ENCODE measurements at regions not wholly inside any gene's neighbourhood (a gene's known extent, or its start where the extent isn't known, plus 50 kb on each side); places are given as distances from the start of the nearest gene placed in this dataset.
"Not testable (repeated sequence)": the region's sequence is repeated elsewhere in the genome, so short reads cannot be mapped to it uniquely, and the experiment has no call there.

DNA sequence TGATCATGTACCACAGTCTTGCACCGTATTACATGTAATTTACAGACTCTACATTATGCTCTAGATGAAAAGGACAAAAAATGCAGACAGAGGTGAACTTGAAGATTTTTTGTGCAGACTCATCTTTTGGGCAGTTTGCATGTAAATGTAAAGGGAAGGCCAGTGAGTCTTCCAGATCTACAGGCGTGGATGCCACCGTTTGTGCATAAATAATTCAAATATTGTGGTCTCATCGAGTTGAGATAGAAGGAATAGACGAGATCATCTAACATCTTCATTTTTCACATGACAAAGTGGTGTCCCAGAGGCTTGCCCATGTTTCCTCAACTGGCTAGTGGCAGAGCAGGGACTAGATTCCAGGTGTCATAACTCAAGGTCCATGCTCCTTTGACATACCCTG, 125.2 kb downstream of the ALX1 start:
- Mint-ChIP-seq H3K9me3 (ENCODE audit: low read depth) (peaks cover 3% of the 10 kb centered on the region), H3K27me3 (no peaks in the 10 kb centered on the region), H3K4me3 (no peak overlapping the region), H3K4me1 (ENCODE audit: low read depth) (no peaks in the 10 kb centered on the region), H3K36me3 (no peaks in the 10 kb centered on the region), H3K27ac (no peak overlapping the region)

DNA sequence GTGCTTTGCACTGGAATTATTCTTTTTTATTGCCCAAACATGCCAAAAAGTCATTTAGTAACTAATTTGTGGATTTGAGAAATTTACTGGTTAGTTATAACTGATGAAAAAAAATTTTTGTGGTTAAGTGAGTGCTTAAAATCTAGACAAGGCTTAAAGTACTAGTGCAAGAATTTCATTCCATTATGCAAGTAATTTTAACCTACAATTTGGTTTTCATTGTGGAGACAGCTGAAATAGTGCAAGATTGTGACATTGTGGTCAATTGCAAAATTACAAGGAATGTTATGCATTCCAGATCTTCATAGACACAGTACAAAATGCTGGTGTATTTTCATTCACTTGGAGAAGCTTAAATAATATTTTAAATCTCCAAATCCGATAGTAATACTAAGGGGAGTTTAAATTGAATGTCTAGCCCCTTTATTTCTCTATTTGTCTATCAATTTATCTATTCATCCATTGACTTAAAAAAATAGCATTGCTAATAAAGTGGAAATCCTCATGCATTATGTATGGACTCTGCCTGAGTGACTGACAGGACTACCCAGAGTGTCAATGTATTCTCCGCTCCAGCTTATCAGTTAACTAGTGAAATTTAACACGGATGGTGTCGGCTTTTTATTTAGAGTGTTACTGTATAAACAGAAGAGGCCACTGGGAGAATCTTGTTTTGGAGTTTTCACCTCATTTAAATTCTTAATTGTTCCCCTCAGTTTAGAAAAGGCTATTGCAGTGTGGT, 125.9 kb downstream of the ALX1 start:
- Mint-ChIP-seq H3K27me3 (no peaks in the 10 kb centered on the region), H3K36me3 (no peaks in the 10 kb centered on the region)

DNA sequence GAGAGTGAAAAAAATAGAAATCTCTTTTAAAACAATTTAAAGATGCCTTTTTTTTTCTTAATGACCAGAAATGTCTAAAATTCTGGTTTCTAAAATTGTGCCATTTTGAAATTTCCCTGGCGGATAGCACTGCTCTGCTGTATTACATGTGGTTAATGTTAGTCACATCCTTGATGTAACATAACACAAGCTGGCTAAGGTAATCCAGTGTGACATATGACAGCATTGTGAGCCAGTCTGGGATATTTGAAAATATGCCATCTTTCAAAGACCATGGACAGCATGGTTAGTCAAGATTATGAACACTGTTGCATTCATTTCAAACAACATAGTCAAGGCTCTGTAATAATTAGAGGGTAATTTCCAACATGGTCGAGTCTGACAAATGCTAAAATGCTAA, 133.2 kb downstream of the ALX1 start:
- Mint-ChIP-seq H3K4me3 (no peak overlapping the region), H3K27ac (no peak overlapping the region), H3K36me3 (no peaks in the 10 kb centered on the region), H3K9me3 (ENCODE audit: low read depth) (no peaks in the 10 kb centered on the region), H3K27me3 (no peaks in the 10 kb centered on the region), H3K4me1 (ENCODE audit: low read depth) (no peaks in the 10 kb centered on the region)

More for the DNA sequence above, 125.9 kb downstream of the ALX1 start:
- Mint-ChIP-seq H3K9me3 (ENCODE audit: low read depth) (peaks cover 3% of the 10 kb centered on the region), H3K4me1 (ENCODE audit: low read depth) (no peaks in the 10 kb centered on the region), H3K27ac (no peak overlapping the region), H3K4me3 (no peak overlapping the region)

DNA sequence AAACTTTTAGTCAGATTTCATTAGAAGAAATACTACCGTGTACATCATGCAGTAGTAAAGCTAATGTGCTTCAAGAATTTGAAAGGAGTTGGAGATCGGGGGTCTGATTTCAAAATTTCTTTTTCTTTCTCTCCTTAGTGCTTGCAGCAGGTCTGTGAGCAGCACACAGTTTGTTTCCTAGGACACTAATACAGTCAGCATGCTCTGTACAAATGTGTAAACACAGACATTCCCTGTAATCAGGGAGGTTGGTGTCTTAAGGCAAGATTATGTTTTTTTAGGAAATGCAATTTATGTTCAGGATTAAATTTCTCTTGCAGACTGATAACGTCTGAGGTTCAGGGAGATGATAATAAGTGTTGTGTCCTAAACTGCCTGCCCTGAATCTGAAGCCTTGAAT, 142.7 kb downstream of the ALX1 start:
- Mint-ChIP-seq H3K27me3 (no peaks in the 10 kb centered on the region), H3K36me3 (no peaks in the 10 kb centered on the region), H3K9me3 (ENCODE audit: low read depth) (no peaks in the 10 kb centered on the region), H3K27ac (no peak overlapping the region), H3K4me1 (ENCODE audit: low read depth) (no peaks in the 10 kb centered on the region), H3K4me3 (no peak overlapping the region)

DNA sequence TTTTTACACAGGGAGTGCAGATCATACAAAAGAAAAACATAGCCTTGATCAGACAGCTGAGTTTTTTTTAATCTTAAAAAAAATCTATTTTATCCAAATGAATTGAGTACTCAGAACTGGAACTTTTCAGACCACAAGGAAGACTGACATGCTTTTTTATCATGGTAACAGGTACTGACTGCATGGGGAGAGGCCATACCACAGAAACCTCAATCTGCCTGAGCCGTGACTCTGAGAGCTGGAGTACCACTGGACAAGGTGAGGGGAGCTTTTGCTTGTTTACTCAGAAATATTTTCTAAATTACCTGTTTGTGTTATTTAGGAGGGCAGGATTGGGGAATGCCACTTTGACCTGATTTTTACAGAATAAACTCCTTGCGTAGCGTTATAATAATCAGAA, 143.9 kb downstream of the ALX1 start:
- no peaks in the 10 kb centered on the region for H3K9me3 Mint-ChIP-seq (ENCODE audit: low read depth)
- no peak overlapping the region for H3K27ac Mint-ChIP-seq
- H3K4me3 Mint-ChIP-seq = no peak overlapping the region
- no peaks in the 10 kb centered on the region for H3K36me3 Mint-ChIP-seq
- no peaks in the 10 kb centered on the region for H3K27me3 Mint-ChIP-seq
- no peaks in the 10 kb centered on the region for H3K4me1 Mint-ChIP-seq (ENCODE audit: low read depth)

DNA sequence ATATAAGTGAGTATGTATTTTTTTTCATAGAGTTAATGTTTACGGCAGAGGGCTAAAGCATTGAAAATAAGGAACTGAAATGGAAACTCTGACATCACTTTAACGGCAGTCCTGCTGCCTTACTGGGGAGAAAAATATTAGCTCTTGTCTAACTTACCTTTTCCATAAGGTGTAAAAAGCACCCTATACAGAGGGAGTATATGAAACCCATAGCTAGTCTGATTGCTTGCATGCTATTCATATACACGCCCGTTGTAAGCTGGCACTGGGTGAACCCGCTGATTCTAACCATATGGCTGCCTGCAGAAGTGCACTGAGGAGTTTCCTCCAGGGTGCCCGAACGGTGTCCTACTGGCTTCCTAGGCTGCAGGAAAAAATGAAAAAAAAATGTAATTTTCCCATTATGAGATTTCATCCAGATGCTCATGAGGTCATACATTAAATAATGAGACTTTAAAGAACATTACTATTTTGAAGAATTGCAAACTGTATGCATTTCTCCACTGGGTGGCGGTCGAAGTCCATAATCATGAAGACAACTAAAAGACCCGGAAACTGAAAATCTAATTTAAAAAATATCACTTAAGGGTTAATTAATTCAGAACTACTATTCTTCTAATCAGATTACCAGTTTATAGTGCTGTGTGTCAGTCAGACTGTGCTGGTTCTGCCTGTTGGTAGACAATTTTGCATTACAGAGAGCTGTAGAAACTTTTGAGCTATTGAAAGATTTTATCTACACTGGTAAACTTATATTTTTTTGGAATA, 144.7 kb downstream of the ALX1 start:
- H3K4me3 Mint-ChIP-seq = no peak overlapping the region
- no peaks in the 10 kb centered on the region for H3K4me1 Mint-ChIP-seq (ENCODE audit: low read depth)
- no peak overlapping the region for H3K27ac Mint-ChIP-seq
- H3K36me3 Mint-ChIP-seq = no peaks in the 10 kb centered on the region
- H3K9me3 Mint-ChIP-seq (ENCODE audit: low read depth) = no peaks in the 10 kb centered on the region
- H3K27me3 Mint-ChIP-seq = no peaks in the 10 kb centered on the region

DNA sequence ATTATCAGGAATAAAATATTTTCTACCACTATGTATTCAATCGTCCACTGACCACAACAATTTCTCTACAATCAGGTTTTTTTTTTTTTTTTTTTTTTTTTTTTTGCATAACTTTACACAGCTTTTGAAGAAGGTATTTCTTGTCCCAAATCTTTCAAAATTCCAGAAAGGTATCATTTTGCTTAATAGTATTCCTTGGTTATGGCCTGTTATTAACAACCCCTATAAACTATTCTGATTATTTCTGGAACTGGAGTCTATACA, 145.3 kb downstream of the ALX1 start:
- Mint-ChIP-seq H3K9me3 (ENCODE audit: low read depth) (no peaks in the 10 kb centered on the region), H3K27me3 (no peaks in the 10 kb centered on the region), H3K27ac (no peak overlapping the region), H3K36me3 (no peaks in the 10 kb centered on the region), H3K4me3 (no peak overlapping the region), H3K4me1 (ENCODE audit: low read depth) (no peaks in the 10 kb centered on the region)

DNA sequence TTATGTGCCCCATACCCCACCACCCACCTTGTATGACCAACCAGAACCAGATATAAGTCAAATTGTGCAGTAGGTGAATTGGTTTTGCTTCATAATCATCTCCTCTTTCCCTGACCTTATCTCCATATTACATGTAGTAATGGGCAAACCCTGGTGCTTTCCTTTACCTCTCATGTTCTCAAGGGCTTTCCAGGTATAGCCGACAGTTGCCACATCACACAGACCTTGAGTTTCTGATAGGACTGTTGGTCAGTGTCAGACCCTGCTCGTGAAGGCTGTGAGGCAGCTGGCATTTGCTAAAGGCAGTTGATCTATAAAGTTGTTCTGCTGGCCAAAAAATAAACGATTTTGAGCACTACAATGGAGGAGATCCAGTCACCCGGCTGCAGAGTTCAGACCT, 145.9 kb downstream of the ALX1 start:
- Mint-ChIP-seq H3K4me3 (no peak overlapping the region), H3K4me1 (ENCODE audit: low read depth) (no peaks in the 10 kb centered on the region), H3K36me3 (no peaks in the 10 kb centered on the region), H3K9me3 (ENCODE audit: low read depth) (no peaks in the 10 kb centered on the region), H3K27ac (no peak overlapping the region), H3K27me3 (no peaks in the 10 kb centered on the region)

DNA sequence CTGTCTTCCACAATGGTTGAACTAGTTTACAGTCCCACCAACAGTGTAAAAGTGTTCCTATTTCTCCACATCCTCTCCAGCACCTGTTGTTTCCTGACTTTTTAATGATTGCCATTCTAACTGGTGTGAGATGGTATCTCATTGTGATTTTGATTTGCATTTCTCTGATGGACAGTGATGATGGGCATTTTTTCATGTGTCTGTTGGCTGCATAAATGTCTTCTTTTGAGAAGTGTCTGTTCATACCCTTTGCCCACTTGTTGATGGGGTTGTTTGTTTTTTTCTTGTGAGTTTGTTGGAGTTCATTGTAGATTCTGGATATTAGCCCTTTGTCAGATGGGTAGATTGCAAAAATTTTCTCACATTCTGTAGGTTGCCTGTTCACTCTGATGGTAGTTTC, 153.1 kb downstream of the ALX1 start:
- not testable (repeated sequence) for H3K4me3 Mint-ChIP-seq; H3K27me3 Mint-ChIP-seq; H3K4me1 Mint-ChIP-seq (ENCODE audit: low read depth); H3K27ac Mint-ChIP-seq; H3K36me3 Mint-ChIP-seq; H3K9me3 Mint-ChIP-seq (ENCODE audit: low read depth)

DNA sequence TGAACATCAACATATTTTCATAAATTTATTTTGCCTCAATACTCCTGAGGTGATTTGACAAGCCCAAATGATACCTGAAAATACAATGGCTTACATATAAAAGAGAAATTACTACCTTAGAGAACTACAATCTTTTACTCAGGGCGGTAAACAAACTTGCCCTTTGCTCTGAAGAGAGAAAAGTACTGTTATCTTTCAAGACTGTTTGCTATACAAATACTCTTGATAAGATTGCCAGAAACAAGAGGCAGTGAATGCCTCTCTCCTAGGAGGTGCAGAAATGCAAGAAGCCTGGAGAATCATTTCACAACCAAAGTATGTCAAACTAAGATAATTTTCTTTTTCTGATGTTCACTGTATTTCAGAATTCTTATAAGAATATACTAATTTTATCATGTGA, 160.3 kb downstream of the ALX1 start:
- no peak overlapping the region for H3K4me3 Mint-ChIP-seq
- no peaks in the 10 kb centered on the region for H3K4me1 Mint-ChIP-seq (ENCODE audit: low read depth)
- no peaks in the 10 kb centered on the region for H3K36me3 Mint-ChIP-seq
- no peaks in the 10 kb centered on the region for H3K27me3 Mint-ChIP-seq
- H3K9me3 Mint-ChIP-seq (ENCODE audit: low read depth) = peaks cover 8% of the 10 kb centered on the region
- no peak overlapping the region for H3K27ac Mint-ChIP-seq

DNA sequence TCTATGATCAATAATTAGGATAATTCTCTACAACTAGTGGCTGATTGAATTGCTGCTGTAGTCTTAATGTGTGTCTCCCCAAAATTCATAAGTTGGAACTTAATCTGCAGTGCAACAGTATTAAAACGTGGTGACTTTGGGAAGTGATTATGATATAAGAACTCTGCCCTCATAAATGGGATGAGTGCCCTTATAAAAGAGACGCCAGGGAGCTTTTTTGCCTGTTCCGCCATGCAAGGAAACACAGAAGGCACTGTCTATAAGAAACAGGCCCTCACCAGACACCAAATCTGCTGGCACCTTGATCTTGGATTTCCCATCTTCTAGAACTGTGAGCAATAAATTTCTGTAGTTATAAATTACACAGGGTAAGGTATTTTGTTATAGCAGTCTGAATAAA, 161.0 kb downstream of the ALX1 start:
- H3K27ac Mint-ChIP-seq = no peak overlapping the region
- no peaks in the 10 kb centered on the region for H3K27me3 Mint-ChIP-seq
- H3K4me1 Mint-ChIP-seq (ENCODE audit: low read depth) = no peaks in the 10 kb centered on the region
- peaks cover 8% of the 10 kb centered on the region for H3K9me3 Mint-ChIP-seq (ENCODE audit: low read depth)
- no peak overlapping the region for H3K4me3 Mint-ChIP-seq
- H3K36me3 Mint-ChIP-seq = no peaks in the 10 kb centered on the region

DNA sequence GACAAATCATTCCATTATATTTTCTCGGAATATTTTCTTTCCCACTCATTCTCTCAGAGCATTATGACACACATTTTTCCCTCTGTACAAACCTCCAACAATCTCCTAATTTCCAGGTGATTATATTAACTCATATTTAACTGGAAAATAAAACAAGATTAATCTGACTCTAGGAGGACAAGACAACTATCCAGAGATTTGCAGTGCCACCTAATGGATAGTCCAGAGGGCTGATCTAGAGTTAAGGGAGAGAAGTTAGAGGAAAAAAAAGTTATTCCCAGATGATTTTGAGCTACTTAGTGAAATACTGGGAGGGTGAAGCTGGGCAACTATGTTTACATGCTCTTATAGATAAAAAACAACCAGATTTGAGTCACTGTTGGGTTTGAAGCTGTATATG, 161.7 kb downstream of the ALX1 start:
- H3K27me3 Mint-ChIP-seq = no peaks in the 10 kb centered on the region
- no peaks in the 10 kb centered on the region for H3K4me1 Mint-ChIP-seq (ENCODE audit: low read depth)
- no peak overlapping the region for H3K27ac Mint-ChIP-seq
- no peak overlapping the region for H3K4me3 Mint-ChIP-seq
- H3K36me3 Mint-ChIP-seq = no peaks in the 10 kb centered on the region
- H3K9me3 Mint-ChIP-seq (ENCODE audit: low read depth) = peaks cover 8% of the 10 kb centered on the region

DNA sequence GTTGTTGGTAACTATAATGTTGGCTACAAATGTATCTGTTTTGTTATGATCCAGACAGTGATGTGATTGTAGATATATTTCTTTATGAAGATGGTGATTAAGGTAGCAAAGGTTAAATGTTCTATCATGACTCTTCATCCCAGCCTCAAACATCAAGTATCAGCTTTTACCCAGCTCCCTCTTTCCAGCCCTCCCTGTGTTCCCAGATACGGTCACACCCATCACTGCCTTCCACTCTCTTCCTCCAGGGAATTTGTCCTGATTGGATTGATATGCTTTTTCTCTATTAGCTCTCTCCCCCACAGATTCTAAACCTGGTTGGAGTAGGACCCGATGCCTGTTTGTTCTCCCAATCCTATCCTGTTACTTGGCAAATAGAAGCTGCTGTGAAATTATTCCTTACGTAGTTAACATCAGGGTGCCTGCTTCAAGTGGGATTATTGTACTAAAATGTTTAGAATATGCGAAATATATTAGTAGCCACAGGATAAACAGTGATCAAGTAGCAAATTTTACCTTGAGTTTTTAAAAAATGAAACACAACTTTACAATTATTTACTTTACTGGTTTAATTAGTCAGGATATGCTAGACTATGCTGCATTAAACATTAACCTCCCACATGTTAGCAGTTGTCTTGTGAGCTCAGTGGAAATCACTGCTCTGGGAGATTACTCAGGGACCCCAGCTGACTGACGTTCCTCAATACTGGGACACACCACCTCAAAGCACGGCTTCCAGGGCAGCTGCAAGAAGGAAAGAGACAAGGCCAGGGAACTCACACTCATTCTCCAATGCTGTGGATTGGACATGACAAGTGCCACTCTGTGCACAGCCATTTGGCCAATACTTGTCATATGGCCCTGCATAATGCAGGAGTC, 165.3 kb downstream of the ALX1 start:
- H3K4me3 Mint-ChIP-seq = no peak overlapping the region
- H3K4me1 Mint-ChIP-seq (ENCODE audit: low read depth) = no peaks in the 10 kb centered on the region
- H3K27ac Mint-ChIP-seq = no peak overlapping the region
- no peaks in the 10 kb centered on the region for H3K36me3 Mint-ChIP-seq
- H3K9me3 Mint-ChIP-seq (ENCODE audit: low read depth) = peaks cover 12% of the 10 kb centered on the region
- no peaks in the 10 kb centered on the region for H3K27me3 Mint-ChIP-seq

DNA sequence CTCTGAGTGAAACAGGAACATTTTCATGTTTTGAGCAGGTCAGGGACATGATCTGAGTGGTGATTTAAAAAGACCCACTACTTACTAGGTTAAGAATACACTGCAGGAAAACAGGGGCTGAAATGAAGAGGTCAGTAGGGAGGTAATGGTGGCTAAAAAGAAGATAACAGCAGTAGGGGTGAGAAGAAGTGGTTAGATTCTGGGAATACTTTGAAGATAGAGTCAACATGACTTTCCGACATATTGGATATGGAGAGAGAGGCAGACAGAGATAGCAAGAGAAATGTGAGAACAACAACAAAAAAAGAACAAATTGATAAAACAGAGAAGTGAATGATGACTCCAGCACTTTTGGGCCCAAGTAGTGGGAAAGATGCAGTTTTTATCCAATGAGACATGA, 168.0 kb downstream of the ALX1 start:
- H3K27ac Mint-ChIP-seq = no peak overlapping the region
- H3K4me3 Mint-ChIP-seq = no peak overlapping the region
- no peaks in the 10 kb centered on the region for H3K4me1 Mint-ChIP-seq (ENCODE audit: low read depth)
- no peaks in the 10 kb centered on the region for H3K36me3 Mint-ChIP-seq
- H3K9me3 Mint-ChIP-seq (ENCODE audit: low read depth) = peaks cover 7% of the 10 kb centered on the region
- no peaks in the 10 kb centered on the region for H3K27me3 Mint-ChIP-seq

DNA sequence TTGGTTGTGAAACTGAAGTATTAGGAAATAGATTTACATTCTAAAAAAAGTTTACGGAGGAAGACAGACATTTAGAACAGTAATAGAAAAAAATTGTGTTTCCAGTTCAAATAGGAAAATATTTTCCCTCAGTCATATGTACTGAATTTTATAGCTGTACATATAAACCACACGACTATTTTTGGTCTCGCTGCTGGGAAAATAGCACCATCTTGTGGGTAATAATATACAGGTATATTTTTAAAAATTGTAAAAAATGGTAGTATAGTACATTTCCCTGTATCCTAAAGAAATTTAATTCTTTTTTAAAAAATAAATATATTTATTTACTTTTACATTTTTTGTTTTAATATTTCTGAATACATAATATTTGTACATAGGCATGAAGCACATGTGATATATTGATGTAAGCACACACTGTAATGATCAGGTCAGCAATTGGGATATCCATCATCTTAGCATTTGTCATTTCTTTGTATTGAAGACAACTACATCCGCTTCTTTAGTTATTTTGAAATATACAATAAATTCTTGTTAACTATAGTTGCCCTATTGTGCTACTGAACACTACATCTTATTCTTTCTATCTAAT, 168.6 kb downstream of the ALX1 start:
- peaks cover 7% of the 10 kb centered on the region for H3K9me3 Mint-ChIP-seq (ENCODE audit: low read depth)
- no peaks in the 10 kb centered on the region for H3K36me3 Mint-ChIP-seq
- H3K4me1 Mint-ChIP-seq (ENCODE audit: low read depth) = no peaks in the 10 kb centered on the region
- no peak overlapping the region for H3K27ac Mint-ChIP-seq
- no peaks in the 10 kb centered on the region for H3K27me3 Mint-ChIP-seq
- no peak overlapping the region for H3K4me3 Mint-ChIP-seq

Data from activated naive CD8-positive, alpha-beta T cell (primary cell).